GM19238 (cell line): ENCODE measurements at regions not wholly inside any gene's neighbourhood (a gene's known extent, or its start where the extent isn't known, plus 50 kb on each side); places are given as distances from the start of the nearest gene placed in this dataset.

Experiments used
- DNase-seq: peaks from one replicate; pipeline ENCODE4 v3.0.0; 2011; ENCODE audit warnings: low spot score; ENCODE audit not compliant: insufficient read length

- DNase-seq: no peak
These were observed 122.7 kb upstream of the DIPK2B start for GRCh38 chrX:45323387-45323786.

- no peak for DNase-seq
These were observed 122.1 kb upstream of the DIPK2B start for GRCh38 chrX:45322820-45323219.

- DNase-seq: no peak
These were observed 121.7 kb upstream of the DIPK2B start for GRCh38 chrX:45322382-45322781.

GRCh38 chrX:45320191-45320590 lies 119.5 kb upstream of the DIPK2B start:
- no peak for DNase-seq

DNA sequence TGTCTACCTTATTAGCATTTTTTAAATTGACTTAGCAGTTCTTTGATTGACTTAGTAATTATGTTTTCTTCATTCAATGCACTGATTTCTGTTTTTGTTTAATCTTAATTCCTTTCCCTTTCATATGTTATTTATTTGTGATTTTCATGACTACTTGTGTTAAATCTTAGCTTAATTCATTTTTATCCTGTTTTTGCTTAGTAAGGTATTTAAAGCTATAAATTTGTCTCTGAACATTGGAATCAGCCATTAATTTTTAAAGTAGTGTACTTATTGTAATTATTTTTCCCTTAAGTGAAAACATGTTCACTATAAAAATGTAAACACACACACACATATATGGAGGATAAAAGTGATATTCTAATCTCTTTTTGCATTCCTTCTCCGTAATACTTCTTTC lies 109.1 kb upstream of the DIPK2B start:
- DNase-seq: no peak

DNA sequence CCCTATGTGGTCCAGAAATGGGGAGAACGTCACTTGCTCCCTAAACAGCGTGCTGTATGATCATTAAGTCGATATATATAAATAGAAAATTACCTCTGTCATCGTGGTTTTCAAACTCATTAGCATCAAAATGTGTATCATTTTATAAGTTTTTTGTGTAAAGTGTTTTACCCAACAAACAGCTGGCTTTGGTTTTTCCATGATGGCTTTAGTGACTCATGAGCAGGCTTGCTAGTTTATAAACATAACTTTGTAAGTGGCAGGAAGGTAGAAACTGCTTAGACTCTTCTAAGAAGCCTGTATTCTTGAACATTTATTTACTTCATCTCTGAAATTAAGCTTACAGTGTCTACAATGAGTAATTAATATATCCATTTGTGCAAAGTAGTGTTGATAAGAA lies 108.4 kb upstream of the DIPK2B start:
- DNase-seq: no peak

DNA sequence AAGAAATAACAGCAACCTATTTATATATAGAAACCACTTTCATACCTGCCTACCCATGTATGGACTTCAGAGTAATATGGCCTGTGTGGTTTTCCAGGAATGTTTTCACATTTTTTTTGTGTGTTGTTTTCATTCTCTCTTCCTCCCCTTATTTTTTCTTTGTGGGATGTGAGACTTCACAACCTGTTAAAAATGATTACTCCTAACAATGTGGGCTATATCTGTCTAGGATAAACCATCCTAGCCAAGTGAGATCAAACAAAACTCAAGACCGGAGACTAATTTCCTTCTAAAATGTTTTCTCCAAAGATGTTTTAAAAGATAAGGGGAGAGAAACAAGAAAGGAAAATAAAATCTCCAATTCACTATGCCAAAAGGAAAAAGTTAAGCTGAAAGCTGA lies 106.1 kb upstream of the DIPK2B start:
- DNase-seq: no peak

- no peak for DNase-seq
These were observed 100.0 kb upstream of the DIPK2B start for GRCh38 chrX:45300638-45301037.

DNA sequence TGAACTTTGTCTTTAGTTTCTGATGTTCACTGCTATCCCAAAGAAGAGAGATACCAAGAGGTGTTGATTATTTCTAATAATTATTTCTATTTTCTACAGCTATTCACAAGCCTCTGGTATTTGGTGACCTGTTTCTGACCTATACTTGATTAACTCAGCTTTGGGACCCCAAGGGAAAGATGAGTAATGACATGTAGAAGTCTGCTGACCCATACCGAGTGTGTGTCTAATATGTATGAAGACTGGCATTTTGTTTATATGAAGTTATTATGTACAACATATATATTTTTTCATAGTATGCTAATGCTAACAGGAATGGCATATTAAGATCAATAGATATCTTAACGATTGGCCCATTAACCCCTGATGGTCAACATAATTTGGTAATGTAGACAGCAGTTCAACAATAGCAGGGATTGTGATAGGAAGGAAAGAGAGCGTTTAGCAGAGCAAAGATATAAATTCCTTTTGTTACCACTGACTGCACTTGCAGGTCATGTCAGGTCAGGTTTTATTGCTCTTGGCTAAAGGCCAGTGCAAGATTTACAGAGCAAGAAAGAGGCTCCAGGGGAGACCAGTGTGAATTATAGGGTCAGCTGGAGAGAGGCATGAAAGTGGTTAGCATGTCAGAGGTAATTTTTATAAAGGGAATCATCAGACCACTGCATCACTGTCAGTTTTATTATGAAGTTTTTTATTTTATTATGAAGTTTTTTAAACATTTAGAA lies 94.7 kb upstream of the DIPK2B start:
- no peak for DNase-seq

GRCh38 chrX:45274576-45274975 lies 73.9 kb upstream of the DIPK2B start:
- no peak for DNase-seq

- DNase-seq: no peak
These were observed 66.3 kb upstream of the DIPK2B start for GRCh38 chrX:45267007-45267406.

GRCh38 chrX:45266456-45266855 lies 65.8 kb upstream of the DIPK2B start:
- no peak for DNase-seq

DNA sequence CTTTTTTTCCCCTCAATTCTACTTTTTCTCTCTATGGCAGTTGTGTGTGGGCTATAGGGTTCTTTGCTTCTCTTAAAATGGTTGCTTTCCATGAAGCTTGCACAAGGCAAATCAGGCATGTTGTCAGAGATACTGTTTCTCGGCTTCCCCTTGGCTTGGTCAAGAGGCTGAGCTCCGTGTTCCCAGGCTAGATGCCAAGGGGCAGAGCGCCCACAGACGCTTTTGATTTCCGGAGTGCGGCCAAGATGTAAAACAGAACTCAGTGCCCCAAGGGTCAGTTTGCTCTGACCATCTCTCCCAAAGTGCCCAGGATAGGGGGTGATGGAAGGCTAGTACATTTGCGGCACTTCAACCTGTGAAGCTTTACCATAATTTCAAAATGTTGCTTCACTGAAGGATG lies 64.2 kb upstream of the DIPK2B start:
- DNase-seq: no peak

- DNase-seq: no peak
These were observed 60.8 kb upstream of the DIPK2B start for GRCh38 chrX:45261471-45261870.

DNA sequence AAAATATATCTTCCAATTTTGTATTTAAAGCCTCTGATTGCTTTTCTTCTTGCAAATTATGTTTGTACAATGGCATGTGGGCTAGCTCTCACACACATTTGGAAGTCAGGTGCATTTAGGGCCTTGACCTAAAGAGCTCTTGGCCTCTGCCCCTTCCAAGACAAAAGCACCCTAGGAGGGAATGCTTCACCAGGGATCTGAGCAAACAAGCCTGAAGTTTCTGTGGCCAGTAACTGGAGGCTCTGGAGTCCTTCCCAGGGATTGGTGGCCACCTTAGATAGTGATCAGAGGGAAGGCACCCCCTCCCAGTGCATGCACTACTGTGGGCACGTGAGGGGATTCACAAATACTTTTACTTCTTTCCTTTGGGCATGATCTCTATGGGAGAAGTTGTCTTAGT lies 60.3 kb upstream of the DIPK2B start:
- no peak for DNase-seq

DNA sequence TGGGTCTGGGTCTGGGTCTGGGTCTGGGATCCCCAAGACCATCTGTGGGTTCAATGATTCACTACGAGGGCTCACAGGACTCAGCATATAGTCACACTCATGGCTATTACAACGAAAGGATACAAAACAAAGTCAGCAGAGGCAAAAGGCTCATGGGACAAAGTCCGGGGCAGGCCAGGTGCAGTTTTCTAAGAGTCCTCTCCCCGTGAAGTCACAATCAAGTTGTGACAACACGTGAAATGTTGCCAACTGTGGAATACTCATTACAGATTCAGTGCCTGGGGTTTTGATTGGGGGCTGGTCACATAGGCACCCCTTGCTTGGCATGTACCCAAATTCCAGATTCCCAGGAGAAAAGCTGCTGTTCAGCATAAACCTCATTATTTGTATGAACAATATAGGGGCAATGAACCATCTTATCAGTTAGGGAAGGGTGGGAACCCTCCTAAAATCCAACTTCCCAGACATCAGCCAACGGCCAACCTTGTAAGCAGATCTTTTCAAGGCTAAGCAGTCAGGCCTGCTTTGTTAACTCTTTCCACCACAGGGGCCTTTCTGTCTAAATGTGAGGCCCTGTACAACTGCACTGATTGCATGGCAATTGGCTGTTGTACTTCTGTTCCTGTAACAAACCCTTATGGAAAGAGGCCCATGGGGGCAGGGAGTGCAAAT lies 58.2 kb upstream of the DIPK2B start:
- DNase-seq: no peak
